A549 (cell line): ENCODE measurements at regions not wholly inside any gene's neighbourhood (a gene's known extent, or its start where the extent isn't known, plus 50 kb on each side); places are given as distances from the start of the nearest gene placed in this dataset.

Source experiments
- ATAC-seq, 2 experiments: fragments of 200-7000 bp in 1 of 2; fragments of >200 bp in 1 of 2; cut with Nextera tagmentation in 1 of 2; cut with Tn5 transposase in 1 of 2; 3 replicates each; pipeline versions ENCODE4 v1.8.0 to v1.9.1; 2018 to 2020; ENCODE audit warnings: mild to moderate bottlenecking in 1 of 2, moderate library complexity in 1 of 2
- CTCF ChIA-PET: fragments of 300-600 bp; sonication (Branson Sonifier 250); formaldehyde crosslinking; extraction: SDS; loops from one replicate; lab custom pipeline; 2021; ENCODE audit warnings: antibody characterized with exemption, inconsistent platforms; lab: Yijun Ruan, JAX
- POLR2A ChIA-PET: fragments of 350-600 bp; formaldehyde crosslinking; extraction: SDS; loops from one replicate; lab custom pipeline; 2021; ENCODE audit warnings: antibody characterized with exemption, inconsistent platforms; lab: Yijun Ruan, JAX
- DNase-seq, 2 experiments: peaks; one replicate each; pipeline versions ENCODE4 v3.0.0 to v3.0.0-alpha.2; 2011 to 2016; ENCODE audit warnings: low read depth in 1 of 2, low spot score in 1 of 2
- FAIRE-seq: peaks from 2 replicates; lab custom pipeline; 2011; peaks lifted over from hg19 to GRCh38; lab: Jason Lieb, UNC
- H3K27ac ChIP-seq, 2 experiments: fragments of >200 bp; sonication (Bioruptor Twin); formaldehyde crosslinking; 3 replicates each; pipeline ENCODE4 v1.5.1; 2016 to 2017
- H3K4me1 ChIP-seq: fragments of >200 bp; sonication (Bioruptor Twin); formaldehyde crosslinking; 3 replicates; pipeline ENCODE4 v1.6.1; 2016
- H3K4me2 ChIP-seq: fragments of >200 bp; sonication (Bioruptor Twin); formaldehyde crosslinking; 3 replicates; pipeline ENCODE4 v1.6.1; 2016
- H3K4me3 ChIP-seq: fragments of >200 bp; sonication (Bioruptor Twin); formaldehyde crosslinking; 3 replicates; pipeline ENCODE4 v1.5.1; 2016
- H3K9me3 ChIP-seq: fragments of >200 bp; sonication (Bioruptor Twin); formaldehyde crosslinking; 3 replicates; pipeline ENCODE4 v1.6.1; 2016
- CBX2 ChIP-seq: fragments of 200-600 bp; sonication (generic); IDR thresholded peaks from 2 replicates; pipeline ENCODE4 v1.6.1; 2016; ENCODE audit warnings: low read depth, mild to moderate bottlenecking, borderline replicate concordance
- CBX8 ChIP-seq: fragments of 200-600 bp; sonication (generic); IDR thresholded peaks from 2 replicates; pipeline ENCODE4 v1.6.1; 2016
- CHD2 ChIP-seq: fragments of 150-350 bp; IDR thresholded peaks from 2 replicates; pipeline ENCODE4 v1.6.1; 2014; ENCODE audit warnings: low read length; ENCODE audit not compliant: partially characterized antibody
- EHMT2 ChIP-seq: fragments of 200-600 bp; sonication (generic); IDR thresholded peaks from 2 replicates; pipeline ENCODE4 v1.6.1; 2016; ENCODE audit warnings: antibody characterized with exemption, low read depth, mild to moderate bottlenecking, moderate library complexity
- ESRRA ChIP-seq: fragments of 150-350 bp; IDR thresholded peaks from 2 replicates; pipeline ENCODE4 v1.6.1; 2014; ENCODE audit warnings: mild to moderate bottlenecking, low read length, borderline replicate concordance
- FOSB ChIP-seq: fragments of 250-450 bp; sonication (Bioruptor Pico); IDR thresholded peaks from 2 replicates; pipeline ENCODE4 v1.5.0; 2020; ENCODE audit warnings: mild to moderate bottlenecking, moderate library complexity
- FOSL2 ChIP-seq, 2 experiments: fragments of 450-650 bp in 1 of 2; fragments of >200 bp in 1 of 2; sonication (Bioruptor Twin) in 1 of 2; formaldehyde crosslinking; IDR thresholded peaks; 2 replicates each; pipeline versions ENCODE4 v1.5.0 to v1.6.1; 2016 to 2020; ENCODE audit warnings: mild to moderate bottlenecking in 1 of 2, moderate library complexity in 1 of 2
- FOXS1 ChIP-seq: fragments of 250-450 bp; sonication (Bioruptor Pico); IDR thresholded peaks from 2 replicates; pipeline ENCODE4 v1.5.0; 2020; ENCODE audit warnings: mild to moderate bottlenecking, moderate library complexity
- HOXB13 ChIP-seq: fragments of 250-450 bp; sonication (Bioruptor Pico); IDR thresholded peaks from 2 replicates; pipeline ENCODE4 v1.5.0; 2020; ENCODE audit warnings: low read depth, mild to moderate bottlenecking, moderate library complexity
- HOXB5 ChIP-seq: fragments of 250-450 bp; sonication (Bioruptor Pico); IDR thresholded peaks from 2 replicates; pipeline ENCODE4 v1.5.0; 2020; ENCODE audit warnings: mild to moderate bottlenecking, moderate library complexity
- JUN ChIP-seq, 2 experiments: fragments of >200 bp; sonication (Bioruptor Twin); formaldehyde crosslinking; IDR thresholded peaks; 2 replicates in 1 of 2; 3 replicates in 1 of 2; pipeline ENCODE4 v1.6.1; 2016 to 2017
- KDM1A ChIP-seq: fragments of 200-600 bp; sonication (generic); IDR thresholded peaks from 2 replicates; pipeline ENCODE4 v1.6.1; 2016; ENCODE audit warnings: low read depth, mild to moderate bottlenecking
- NPAS2 ChIP-seq: fragments of 250-450 bp; sonication (Bioruptor Pico); IDR thresholded peaks from 2 replicates; pipeline ENCODE4 v1.8.0; 2022; ENCODE audit warnings: mild to moderate bottlenecking, moderate library complexity, borderline replicate concordance
- NR3C1 ChIP-seq: fragments of >200 bp; sonication (Bioruptor Twin); formaldehyde crosslinking; IDR thresholded peaks from 3 replicates; pipeline ENCODE4 v1.6.1; 2017
- PHF8 ChIP-seq: fragments of 200-600 bp; sonication (generic); IDR thresholded peaks from 2 replicates; pipeline ENCODE4 v1.6.1; 2016; ENCODE audit warnings: low read depth, mild to moderate bottlenecking, antibody characterized with exemption, moderate library complexity, borderline replicate concordance
- POLR2A ChIP-seq: IDR thresholded peaks from 2 replicates; pipeline ENCODE4 v1.6.1; 2012; ENCODE audit warnings: mild to moderate bottlenecking, low read length
- RAD21 ChIP-seq, 2 experiments: fragments of >200 bp in 1 of 2; sonication (Bioruptor Twin) in 1 of 2; formaldehyde crosslinking in 1 of 2; IDR thresholded peaks in 1 of 2; conservative IDR thresholded peaks in 1 of 2; 2 replicates in 1 of 2; 3 replicates in 1 of 2; pipeline ENCODE4 v1.6.1; 2012 to 2018; ENCODE audit warnings: inconsistent platforms in 1 of 2
- RFX5 ChIP-seq: fragments of 450-650 bp; IDR thresholded peaks from 2 replicates; pipeline ENCODE4 v1.7.1; 2014; ENCODE audit warnings: antibody characterized with exemption, mild to moderate bottlenecking, moderate library complexity
- SREBF2 ChIP-seq: fragments of 450-650 bp; IDR thresholded peaks from 2 replicates; pipeline ENCODE4 v1.6.1; 2014; ENCODE audit warnings: mild to moderate bottlenecking, moderate library complexity
- TFCP2L1 ChIP-seq: fragments of 250-450 bp; sonication (Bioruptor Pico); IDR thresholded peaks from 2 replicates; pipeline ENCODE4 v1.5.0; 2021; ENCODE audit warnings: mild to moderate bottlenecking
- ZC3H11A ChIP-seq: fragments of 450-650 bp; IDR thresholded peaks from 2 replicates; pipeline ENCODE4 v1.6.1; 2014; ENCODE audit warnings: antibody characterized with exemption, mild to moderate bottlenecking
- ZFP36 ChIP-seq: fragments of 450-650 bp; IDR thresholded peaks from 2 replicates; pipeline ENCODE4 v1.6.1; 2014; ENCODE audit warnings: borderline replicate concordance; ENCODE audit not compliant: partially characterized antibody
- WGBS: methylation state at CpG from one replicate; pipeline ENCODE4 v1.1.6; 2017; ENCODE audit errors: missing lambda C conversion rate; 5-methylcytosine and 5-hydroxymethylcytosine counted together
- TF ChIP-seq, protein P1 (sequence below): IDR thresholded peaks from 2 replicates; pipeline ENCODE4 v1.6.1; 2012
- TF ChIP-seq, protein P2 (sequence below): fragments of 250-450 bp; sonication (Bioruptor Pico); IDR thresholded peaks from 2 replicates; pipeline ENCODE4 v1.5.0; 2021; ENCODE audit warnings: mild to moderate bottlenecking, moderate library complexity, borderline replicate concordance
- TF ChIP-seq, protein P3 (sequence below): fragments of >200 bp; sonication (Bioruptor Twin); formaldehyde crosslinking; IDR thresholded peaks from 3 replicates; pipeline ENCODE4 v1.5.1; 2016
- TF ChIP-seq, protein P4 (sequence below): IDR thresholded peaks from 2 replicates; pipeline ENCODE4 v1.6.1; 2012

GRCh38 chr2:56714400-56714799 is 530.6 kb downstream of the CCDC85A start:
- Histone ChIP-seq H3K4me2 (no peak overlapping the region), H3K4me3 (no peak overlapping the region)
- POLR2A ChIA-PET: no interaction called here

GRCh38 chr2:56715683-56716082 is 531.9 kb downstream of the CCDC85A start:
- H3K4me3 ChIP-seq: no peak overlapping the region
- no peak overlapping the region for H3K4me2 ChIP-seq
- TF ChIP-seq CHD2: no peak
- TF ChIP-seq KDM1A: no peak
- TF ChIP-seq EHMT2: no peak
- no peak for TF ChIP-seq SREBF2
- TF ChIP-seq NR3C1: no peak
- TF ChIP-seq, protein P1, sequence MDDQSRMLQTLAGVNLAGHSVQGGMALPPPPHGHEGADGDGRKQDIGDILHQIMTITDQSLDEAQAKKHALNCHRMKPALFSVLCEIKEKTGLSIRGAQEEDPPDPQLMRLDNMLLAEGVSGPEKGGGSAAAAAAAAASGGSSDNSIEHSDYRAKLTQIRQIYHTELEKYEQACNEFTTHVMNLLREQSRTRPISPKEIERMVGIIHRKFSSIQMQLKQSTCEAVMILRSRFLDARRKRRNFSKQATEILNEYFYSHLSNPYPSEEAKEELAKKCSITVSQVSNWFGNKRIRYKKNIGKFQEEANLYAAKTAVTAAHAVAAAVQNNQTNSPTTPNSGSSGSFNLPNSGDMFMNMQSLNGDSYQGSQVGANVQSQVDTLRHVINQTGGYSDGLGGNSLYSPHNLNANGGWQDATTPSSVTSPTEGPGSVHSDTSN: no peak
- TF ChIP-seq RAD21 (conservative IDR thresholded peaks at IDR 0.05 in 1 of 2, IDR thresholded peaks at IDR 0.05 in 1 of 2): no peak
- TF ChIP-seq JUN (IDR thresholded peaks at IDR 0.05): no peak
- no peak for TF ChIP-seq NPAS2 (CRISPR knock-in tag)
- TF ChIP-seq HOXB13 (CRISPR knock-in tag): no peak
- TF ChIP-seq ESRRA: no peak
- TF ChIP-seq, protein P2, sequence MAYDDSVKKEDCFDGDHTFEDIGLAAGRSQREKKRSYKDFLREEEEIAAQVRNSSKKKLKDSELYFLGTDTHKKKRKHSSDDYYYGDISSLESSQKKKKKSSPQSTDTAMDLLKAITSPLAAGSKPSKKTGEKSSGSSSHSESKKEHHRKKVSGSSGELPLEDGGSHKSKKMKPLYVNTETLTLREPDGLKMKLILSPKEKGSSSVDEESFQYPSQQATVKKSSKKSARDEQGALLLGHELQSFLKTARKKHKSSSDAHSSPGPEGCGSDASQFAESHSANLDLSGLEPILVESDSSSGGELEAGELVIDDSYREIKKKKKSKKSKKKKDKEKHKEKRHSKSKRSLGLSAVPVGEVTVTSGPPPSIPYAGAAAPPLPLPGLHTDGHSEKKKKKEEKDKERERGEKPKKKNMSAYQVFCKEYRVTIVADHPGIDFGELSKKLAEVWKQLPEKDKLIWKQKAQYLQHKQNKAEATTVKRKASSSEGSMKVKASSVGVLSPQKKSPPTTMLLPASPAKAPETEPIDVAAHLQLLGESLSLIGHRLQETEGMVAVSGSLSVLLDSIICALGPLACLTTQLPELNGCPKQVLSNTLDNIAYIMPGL (CRISPR knock-in tag): no peak
- H3K4me1 ChIP-seq: no peaks in the 10 kb centered on the region
- CTCF ChIA-PET: interaction anchor here (1.4 kb wide), 1 partner anchor 10 kb away, joined by 4 read pairs; no protein-coding TSS in a partner anchor
- H3K9me3 ChIP-seq: 0 out of 3 replicates have a peak, but pooled peaks cover 2% of the 10 kb centered on the region
- POLR2A ChIA-PET: no interaction called here
- FAIRE-seq: peak; percentile 23
- DNase-seq: no peak
- no peak overlapping the region for H3K27ac ChIP-seq
- 21% methylated on average over 3 of the region's 3 CpGs for WGBS
- no peak for ATAC-seq

More at GRCh38 chr2:56714400-56714799, 530.6 kb downstream of the CCDC85A start:
- H3K27ac ChIP-seq: no peak overlapping the region
- TF ChIP-seq CBX8 (no peak), POLR2A (no peak), ZC3H11A (no peak), JUN (IDR thresholded peaks at IDR 0.05) (no peak), CBX2 (no peak), FOSB (no peak), ZFP36 (no peak), RFX5 (no peak), HOXB5 (no peak), TFCP2L1 (no peak), PHF8 (no peak), FOXS1 (CRISPR knock-in tag) (no peak), FOSL2 (IDR thresholded peaks at IDR 0.05) (no peak), FOSL2 (CRISPR knock-in tag; IDR thresholded peaks at IDR 0.05) (no peak)
- TF ChIP-seq, protein P1: no peak
- TF ChIP-seq, protein P3, sequence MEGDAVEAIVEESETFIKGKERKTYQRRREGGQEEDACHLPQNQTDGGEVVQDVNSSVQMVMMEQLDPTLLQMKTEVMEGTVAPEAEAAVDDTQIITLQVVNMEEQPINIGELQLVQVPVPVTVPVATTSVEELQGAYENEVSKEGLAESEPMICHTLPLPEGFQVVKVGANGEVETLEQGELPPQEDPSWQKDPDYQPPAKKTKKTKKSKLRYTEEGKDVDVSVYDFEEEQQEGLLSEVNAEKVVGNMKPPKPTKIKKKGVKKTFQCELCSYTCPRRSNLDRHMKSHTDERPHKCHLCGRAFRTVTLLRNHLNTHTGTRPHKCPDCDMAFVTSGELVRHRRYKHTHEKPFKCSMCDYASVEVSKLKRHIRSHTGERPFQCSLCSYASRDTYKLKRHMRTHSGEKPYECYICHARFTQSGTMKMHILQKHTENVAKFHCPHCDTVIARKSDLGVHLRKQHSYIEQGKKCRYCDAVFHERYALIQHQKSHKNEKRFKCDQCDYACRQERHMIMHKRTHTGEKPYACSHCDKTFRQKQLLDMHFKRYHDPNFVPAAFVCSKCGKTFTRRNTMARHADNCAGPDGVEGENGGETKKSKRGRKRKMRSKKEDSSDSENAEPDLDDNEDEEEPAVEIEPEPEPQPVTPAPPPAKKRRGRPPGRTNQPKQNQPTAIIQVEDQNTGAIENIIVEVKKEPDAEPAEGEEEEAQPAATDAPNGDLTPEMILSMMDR: no peak
- TF ChIP-seq, protein P4, sequence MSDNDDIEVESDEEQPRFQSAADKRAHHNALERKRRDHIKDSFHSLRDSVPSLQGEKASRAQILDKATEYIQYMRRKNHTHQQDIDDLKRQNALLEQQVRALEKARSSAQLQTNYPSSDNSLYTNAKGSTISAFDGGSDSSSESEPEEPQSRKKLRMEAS: no peak
- WGBS: 45% methylated on average over 7 of the region's 7 CpGs
- DNase-seq (no peak), ATAC-seq (no peak), FAIRE-seq (no peak)
- H3K4me1 ChIP-seq: no peaks in the 10 kb centered on the region
- H3K9me3 ChIP-seq: 0 out of 3 replicates have a peak, but pooled peaks cover 2% of the 10 kb centered on the region
- CTCF ChIA-PET: no interaction called here
